NCI-H1694 (cell line): ENCODE measurements at regions not wholly inside any gene's neighbourhood (a gene's known extent, or its start where the extent isn't known, plus 50 kb on each side); places are given as distances from the start of the nearest gene placed in this dataset.
"Not testable (repeated sequence)": the region's sequence is repeated elsewhere in the genome, so short reads cannot be mapped to it uniquely, and the experiment has no call there.

ENCODE experiments used
- DNase-seq: peaks from one replicate; lab custom pipeline; 2025; lab: John Stamatoyannopoulos, UW

DNA sequence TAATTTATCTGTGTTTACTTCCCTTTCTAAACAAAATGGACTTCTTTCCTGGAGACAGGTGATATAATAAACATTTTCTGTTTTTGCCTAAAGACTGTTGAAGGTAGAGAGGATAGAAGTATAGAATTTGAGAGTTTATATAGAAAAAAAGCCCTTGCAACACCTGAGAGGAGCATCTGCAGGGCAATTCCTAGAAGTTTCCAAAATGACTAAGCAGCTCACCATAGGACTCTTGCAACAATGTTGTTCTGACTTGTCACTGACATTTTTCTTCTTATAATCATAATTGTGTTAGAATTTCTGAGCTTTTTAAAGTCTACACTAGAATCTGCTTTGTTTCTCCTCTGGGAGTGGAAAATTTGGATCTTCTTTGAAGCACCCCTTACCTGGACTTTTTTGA lies 216.8 kb downstream of the TUSC1 start:
- no peak for DNase-seq

DNA sequence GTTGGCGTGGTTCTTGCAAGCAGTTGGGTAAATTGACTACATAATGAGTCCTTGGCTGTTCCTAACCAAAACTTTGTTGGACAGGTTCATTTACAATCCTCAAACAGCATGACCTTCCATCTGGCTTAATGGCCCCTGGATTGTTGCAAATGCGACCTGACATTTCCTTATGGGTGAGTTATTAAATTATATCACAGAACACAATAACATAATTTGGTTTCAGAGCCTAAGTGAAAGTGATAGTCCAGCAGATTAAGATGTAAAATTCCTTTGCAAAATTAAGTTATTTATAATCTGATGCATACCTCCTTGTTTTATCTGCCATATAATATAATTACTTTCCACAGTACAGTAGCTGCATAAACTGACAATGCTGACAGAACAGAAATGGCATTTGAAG lies 224.4 kb downstream of the TUSC1 start:
- DNase-seq: no peak

DNA sequence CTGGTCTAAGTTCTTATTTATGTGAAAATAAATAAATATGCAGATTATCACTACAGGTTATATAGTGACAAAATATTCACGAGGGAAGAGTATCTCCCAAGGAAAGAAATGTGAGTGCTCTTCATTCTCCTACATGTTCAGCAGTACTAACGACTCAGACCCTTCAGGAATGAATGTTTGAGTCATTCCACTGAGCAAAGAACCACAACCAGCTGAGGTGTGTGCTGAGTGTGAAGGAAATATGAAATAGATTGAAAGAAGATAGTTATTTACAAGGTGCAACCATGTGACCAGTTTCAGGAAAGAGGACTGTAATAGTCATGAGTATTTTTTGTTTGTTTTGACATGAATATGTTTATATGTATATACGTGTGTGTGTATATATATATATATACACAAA lies 228.7 kb downstream of the TUSC1 start:
- no peak for DNase-seq

DNA sequence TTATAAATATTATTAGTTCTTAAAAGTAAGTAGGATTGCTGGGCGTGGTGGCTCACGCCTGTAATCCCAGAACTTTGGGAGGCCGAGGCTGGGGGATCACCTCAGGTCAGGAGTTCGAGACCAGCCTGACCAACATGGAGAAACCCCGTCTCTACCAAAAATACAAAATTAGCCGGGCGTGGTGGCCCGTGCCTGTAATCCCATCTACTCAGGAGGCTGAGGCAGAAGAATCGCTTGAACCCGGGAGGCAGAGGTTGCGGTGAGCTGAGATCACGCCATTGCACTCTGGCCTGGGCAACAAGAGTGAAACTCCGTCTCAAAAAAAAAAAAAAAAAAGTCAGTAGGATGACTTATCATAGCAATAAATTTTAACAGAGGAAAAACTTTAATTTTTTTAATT lies 232.5 kb downstream of the TUSC1 start:
- not testable (repeated sequence) for DNase-seq

- DNase-seq: no peak
Measured at GRCh38 chr9:25442526-25442925, 235.7 kb downstream of the TUSC1 start.

- DNase-seq: no peak
Measured at GRCh38 chr9:25427898-25428297, 250.3 kb downstream of the TUSC1 start.

- no peak for DNase-seq
Measured at GRCh38 chr9:25427290-25427689, 251.0 kb downstream of the TUSC1 start.

GRCh38 chr9:25421560-25421959 lies 256.7 kb downstream of the TUSC1 start:
- no peak for DNase-seq

DNA sequence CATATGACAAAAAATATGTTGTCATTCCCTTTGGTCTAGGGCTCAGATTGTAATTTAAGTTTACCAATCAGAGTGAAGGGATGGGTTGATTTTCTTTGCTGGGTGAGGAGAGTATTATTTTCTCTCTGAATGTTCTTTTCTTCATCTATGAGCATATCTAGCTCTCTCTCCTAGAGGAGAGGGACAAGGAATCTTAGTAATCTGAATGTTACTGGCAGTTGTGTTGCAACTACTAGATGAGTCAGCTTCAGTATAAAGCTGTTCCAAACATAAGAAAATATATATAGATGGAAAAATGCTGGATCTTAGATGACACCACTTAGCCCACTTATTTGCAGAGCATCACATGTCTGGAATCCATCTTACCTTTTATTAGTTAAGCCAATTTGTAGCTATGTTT lies 259.3 kb downstream of the TUSC1 start:
- no peak for DNase-seq

DNA sequence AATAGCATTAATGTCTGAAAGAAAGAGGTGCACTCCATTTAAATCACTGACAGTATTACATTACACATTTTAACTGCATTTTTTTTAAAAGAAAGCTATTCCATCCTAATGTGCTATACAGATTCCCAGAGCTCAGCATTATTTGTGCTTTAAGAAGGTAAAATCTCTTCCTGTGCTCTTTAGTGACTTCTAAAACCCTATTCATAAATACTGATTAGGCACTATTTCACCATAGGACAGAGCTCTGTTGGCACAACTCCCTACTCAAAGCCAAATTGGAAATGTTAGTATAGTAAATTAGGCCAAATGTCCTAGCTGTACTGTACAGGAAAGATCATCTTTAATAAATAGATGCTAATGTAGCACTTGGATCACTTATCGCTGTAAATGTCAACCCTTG lies 262.5 kb downstream of the TUSC1 start:
- DNase-seq: no peak

GRCh38 chr9:25412646-25413045 lies 265.6 kb downstream of the TUSC1 start:
- peak; percentile 54 for DNase-seq

GRCh38 chr9:25397746-25398145 lies 280.5 kb downstream of the TUSC1 start:
- DNase-seq: no peak

DNA sequence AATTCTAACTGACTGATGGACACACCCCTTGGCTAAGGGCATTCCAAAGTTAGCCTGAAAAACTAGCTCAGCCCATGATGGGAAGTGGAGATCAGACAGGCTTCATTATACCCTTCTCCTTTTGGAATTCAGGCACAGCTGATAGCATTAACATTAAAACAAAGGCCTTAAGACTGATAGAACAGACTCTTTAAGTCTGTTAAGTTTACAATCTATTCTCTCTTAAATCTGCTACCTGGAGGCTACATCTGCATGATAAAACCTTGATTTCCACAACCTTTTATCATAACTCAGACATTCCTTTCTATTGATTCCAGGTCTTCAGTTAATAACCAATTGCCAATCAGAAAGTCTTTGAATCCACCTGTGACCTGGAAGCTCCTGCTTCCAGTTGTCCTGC lies 281.4 kb downstream of the TUSC1 start:
- no peak for DNase-seq

DNA sequence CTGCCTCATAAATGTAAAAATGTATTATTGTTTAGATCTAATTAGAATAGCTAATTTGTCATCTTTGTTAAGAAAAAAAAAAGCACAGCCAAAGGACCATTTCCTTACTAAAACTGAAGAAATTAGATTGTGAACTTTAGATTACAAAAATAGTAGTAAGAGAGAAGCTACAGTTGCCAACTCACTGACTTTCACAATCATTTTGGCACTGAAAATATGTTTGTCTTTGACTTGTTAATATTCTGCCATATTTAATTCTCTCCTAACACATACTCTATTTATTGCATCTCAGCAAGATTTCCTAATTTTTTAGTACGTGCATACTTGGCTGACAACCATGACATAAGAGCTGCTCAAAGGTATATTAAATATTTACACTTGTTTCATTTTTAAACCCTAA lies 297.1 kb downstream of the TUSC1 start:
- DNase-seq: no peak

DNA sequence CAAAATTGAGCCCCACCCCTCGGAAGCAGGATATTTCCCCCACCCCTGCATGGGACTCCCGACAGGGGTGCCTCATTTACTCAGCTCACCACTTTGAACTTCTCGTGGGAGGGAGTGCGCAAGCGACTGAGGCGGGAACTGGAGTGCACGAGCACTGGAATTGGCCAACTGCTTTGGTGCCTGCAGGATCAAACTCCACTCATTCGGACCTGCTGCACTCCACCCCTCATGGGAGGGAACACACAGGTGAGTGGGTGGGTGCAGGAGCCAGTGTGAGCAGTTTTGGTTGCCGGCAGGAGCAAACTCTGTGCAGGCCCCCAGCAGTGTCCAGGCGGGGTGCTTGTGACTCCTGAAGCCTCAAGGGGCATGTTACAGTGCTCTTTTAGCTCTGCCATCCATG lies 301.2 kb downstream of the TUSC1 start:
- no peak for DNase-seq

GRCh38 chr9:25374281-25374680 lies 304.0 kb downstream of the TUSC1 start:
- DNase-seq: no peak

DNA sequence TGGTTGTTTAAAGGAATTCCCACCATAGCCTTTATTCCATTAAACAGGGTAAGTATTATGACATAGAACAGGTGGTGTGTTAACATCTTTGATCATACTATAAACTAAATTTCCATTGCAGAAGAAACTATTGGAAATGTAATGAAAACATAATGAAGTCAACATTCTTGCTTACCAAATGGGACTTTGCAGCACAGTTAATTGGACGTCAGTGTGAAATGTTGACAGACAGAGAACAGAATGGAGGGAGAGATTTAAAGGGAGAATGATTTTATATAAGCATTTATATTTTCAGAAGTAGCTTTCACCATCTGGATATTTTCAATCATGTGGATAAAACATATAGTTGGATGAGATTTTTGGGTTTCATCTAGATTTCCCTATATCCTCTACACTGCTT lies 311.3 kb downstream of the TUSC1 start:
- no peak for DNase-seq

DNA sequence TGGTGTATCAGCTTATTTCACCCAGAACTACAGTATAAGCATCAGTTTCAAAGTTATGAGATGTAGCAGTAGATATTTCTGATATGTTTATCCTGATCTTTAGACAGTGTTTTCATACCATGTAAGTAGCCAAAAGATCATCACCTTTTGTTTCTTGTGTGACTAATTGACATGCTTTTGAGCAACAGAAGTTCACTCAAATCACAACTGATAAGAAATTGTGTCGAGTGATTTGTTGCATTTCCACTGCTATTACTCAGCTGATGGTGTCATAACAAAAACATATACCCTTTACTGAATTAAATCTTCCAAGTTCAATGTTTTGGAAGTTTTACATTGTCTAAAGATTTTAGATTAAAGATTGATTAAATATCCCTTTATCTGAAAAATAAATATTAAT lies 324.5 kb downstream of the TUSC1 start:
- DNase-seq: no peak

GRCh38 chr9:25350011-25350410 lies 328.2 kb downstream of the TUSC1 start:
- peak; percentile 23 for DNase-seq

DNA sequence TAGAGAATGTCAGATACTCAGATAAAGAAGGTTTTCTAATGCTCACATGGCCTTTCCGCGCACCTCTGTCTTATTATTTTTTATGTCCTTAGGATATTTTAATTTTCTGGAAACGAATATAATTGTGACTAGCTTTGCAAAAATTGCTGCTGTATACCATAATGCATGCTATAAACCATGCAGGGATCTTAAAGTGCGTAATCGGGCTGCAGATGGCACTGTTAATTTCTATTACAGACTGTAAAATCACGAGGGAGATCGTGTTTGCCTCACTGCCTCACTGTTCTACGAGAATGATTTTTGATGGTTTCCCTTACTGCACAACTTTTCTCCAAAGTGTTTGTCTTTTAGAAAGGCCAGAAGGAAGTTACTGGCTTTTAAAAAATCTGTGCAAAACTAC lies 356.1 kb downstream of the TUSC1 start:
- no peak for DNase-seq

DNA sequence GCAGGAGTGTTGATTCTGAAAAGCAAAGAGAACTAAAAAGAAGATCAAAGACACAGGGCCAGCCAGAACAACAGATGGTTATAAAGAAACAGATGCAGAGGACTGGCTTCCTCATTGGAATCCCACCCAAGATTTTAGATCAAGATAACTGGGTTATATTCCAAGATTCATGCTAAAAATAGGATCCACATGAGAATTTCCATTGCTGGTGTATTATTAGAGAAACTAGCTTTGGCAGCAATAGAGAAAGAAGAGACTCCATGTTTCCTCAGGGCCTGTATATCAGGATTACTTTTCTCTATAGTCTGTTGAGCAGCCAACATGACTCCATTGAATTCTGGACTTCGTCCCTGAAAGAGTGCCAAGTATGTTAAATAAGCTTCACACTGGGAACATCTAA lies 367.3 kb downstream of the TUSC1 start:
- no peak for DNase-seq

GRCh38 chr9:25308549-25308948 lies 369.7 kb downstream of the TUSC1 start:
- DNase-seq: no peak

GRCh38 chr9:25302601-25303000 lies 375.6 kb downstream of the TUSC1 start:
- DNase-seq: no peak

DNA sequence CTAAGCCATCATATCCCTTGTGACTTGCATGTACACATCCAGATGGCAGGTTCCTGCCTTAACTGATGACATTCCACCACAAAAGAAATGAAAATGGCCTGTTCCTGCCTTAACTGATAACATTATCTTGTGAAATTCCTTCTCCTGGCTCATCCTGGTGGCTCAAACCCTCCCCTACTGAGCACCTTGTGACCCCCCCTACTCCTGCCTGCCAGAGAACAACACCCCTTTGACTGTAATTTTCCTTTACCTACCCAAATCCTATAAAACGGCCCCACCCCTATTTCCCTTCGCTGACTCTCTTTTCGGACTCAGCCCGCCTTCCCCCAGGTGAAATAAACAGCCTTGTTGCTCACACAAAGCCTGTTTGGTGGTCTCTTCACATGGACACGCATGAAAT lies 390.0 kb downstream of the TUSC1 start:
- not testable (repeated sequence) for DNase-seq

- DNase-seq: no peak
Measured at GRCh38 chr9:25284365-25284764, 393.9 kb downstream of the TUSC1 start.
